Heart left ventricle (tissue), 16 donors: ENCODE measurements at regions not wholly inside any gene's neighbourhood (a gene's known extent, or its start where the extent isn't known, plus 50 kb on each side); places are given as distances from the start of the nearest gene placed in this dataset.

Source experiments
- ATAC-seq, 4 donors: fragments of 200-7000 bp; cut with Tn5 transposase; one replicate each; pipeline ENCODE4 v1.9.1; 2020 to 2022; ENCODE audit warnings: moderate library complexity in 4 of 4, mild to moderate bottlenecking in 3 of 4, moderate number of reproducible peaks in 1 of 4
- DNase-seq, 5 donors: peaks; one replicate each; pipeline ENCODE4 v3.0.0-alpha.2; 2020
- H3K27ac ChIP-seq, 12 donors: fragments of 200-600 bp; sonication (generic) in 4 of 12; one replicate each; pipeline versions ENCODE4 v1.5.0 to v1.8.0; 2016 to 2022; ENCODE audit warnings: mild to moderate bottlenecking in 2 of 12
- H3K27me3 ChIP-seq, 9 donors: fragments of 200-600 bp; sonication (generic) in 2 of 9; one replicate each; pipeline versions ENCODE4 v1.5.1 to v1.8.0; 2016 to 2022; ENCODE audit warnings: mild to moderate bottlenecking in 3 of 9
- H3K36me3 ChIP-seq, 9 donors: fragments of 200-600 bp; sonication (generic) in 2 of 9; one replicate each; pipeline versions ENCODE4 v1.5.0 to v1.8.0; 2018 to 2022; ENCODE audit warnings: mild to moderate bottlenecking in 2 of 9
- H3K4me1 ChIP-seq, 12 donors: fragments of 200-600 bp; sonication (generic) in 4 of 12; one replicate each; pipeline versions ENCODE4 v1.5.0 to v1.8.0; 2016 to 2022; ENCODE audit warnings: mild to moderate bottlenecking in 3 of 12
- H3K4me3 ChIP-seq, 12 donors: fragments of 200-600 bp; sonication (generic) in 4 of 12; one replicate each; pipeline versions ENCODE4 v1.5.0 to v1.8.0; 2017 to 2022; ENCODE audit warnings: mild to moderate bottlenecking in 9 of 12, moderate library complexity in 4 of 12
- H3K9me3 ChIP-seq, 12 donors: fragments of 200-600 bp; sonication (generic) in 4 of 12; one replicate each; pipeline versions ENCODE4 v1.5.0 to v1.8.0; 2016 to 2022; ENCODE audit warnings: mild to moderate bottlenecking in 1 of 12
- CTCF ChIP-seq, 12 donors: fragments of 200-600 bp; sonication (generic) in 4 of 12; IDR thresholded peaks; one replicate each; pipeline versions ENCODE4 v1.5.0 to v1.8.0; 2018 to 2022; ENCODE audit warnings: antibody characterized with exemption in 12 of 12, mild to moderate bottlenecking in 5 of 12
- POLR2A ChIP-seq, 2 donors: fragments of 450-650 bp; IDR thresholded peaks; one replicate each; pipeline ENCODE4 v1.6.1; 2017; ENCODE audit warnings: antibody characterized with exemption in 2 of 2, mild to moderate bottlenecking in 2 of 2, moderate library complexity in 2 of 2
- WGBS, 4 donors: extraction: QIAGEN DNeasy Blood & Tissue Kit in 2 of 4; methylation state at CpG; one replicate each; pipeline versions ENCODE4 v1.1.5 to v1.1.7; 2013 to 2018; 5-methylcytosine and 5-hydroxymethylcytosine counted together
- intact Hi-C, 10 donors: fragments of 100-400 bp; cut with DNase I; formaldehyde crosslinking; loops; one replicate each; pipeline versions ENCODE4 v1.11.1 to v1.14.2; 2022
- donor health status: ischemic (EF 13 %, LVEDD 7.1; RV severe dilation, severe dysfunction).
- donor health status: healthy with polysubstance abuse.
- donor health status: DM: no; HTN: yes; CAD: no.
- donor health status: DM: no; HTN: no; CAD: no.
- donor health status: ischemic (EF 25% LVEDD 6.9; RV normal size, moderate dysfunction).
- donor health status: ischemic (EF 25% LVEDD 5.7; RV mildly dilated, moderate dysfunction).
- donor health status: healthy.
- donor health status: DM: yes; HTN: yes; CAD: no.
- donor health status: ischemic (EF 35%, LVEDD 5.7; RV mildly dilated, moderate dysfunction).
- donor health status: nonischemic (EF 11% LVEDD 7.7; RV severe dilation, severe dysfunction).
- donor health status: DM: yes; HTN: yes; CAD: no.
- donor health status: PGD.
- donor health status: ischemic (EF 29% LVEDD 5.4; RV normal size, mild dysfunction).
- donor health status: nonischemic (EF 23%, LVEDD 6.1; RV moderate dilation, normal function).

DNA sequence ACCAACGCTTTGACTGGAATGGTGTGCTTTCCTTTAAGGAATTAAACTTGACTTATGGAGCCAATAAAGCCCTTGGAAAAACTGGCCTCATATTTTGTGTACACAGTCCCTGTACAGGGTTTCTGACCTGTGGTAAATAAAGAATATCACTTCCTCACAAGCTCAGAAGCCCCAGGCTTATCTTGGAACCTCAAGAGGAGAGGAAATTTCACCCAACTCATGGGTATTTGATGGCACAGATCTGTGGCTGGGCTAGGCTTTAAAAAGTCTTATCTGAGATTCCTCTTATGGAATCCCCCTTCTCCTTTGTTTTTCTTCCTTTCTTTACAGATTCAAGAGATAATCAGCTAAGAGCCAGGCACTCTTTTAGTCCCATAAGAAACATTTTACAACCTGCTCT, 89.3 kb upstream of the USP38 start:
- intact Hi-C loops = no loop called here
- H3K27ac ChIP-seq = no peak overlapping the region
- WGBS, 4 donors = 88 to 100% (median 91%) methylated on average over 1 of the region's 1 CpG

DNA sequence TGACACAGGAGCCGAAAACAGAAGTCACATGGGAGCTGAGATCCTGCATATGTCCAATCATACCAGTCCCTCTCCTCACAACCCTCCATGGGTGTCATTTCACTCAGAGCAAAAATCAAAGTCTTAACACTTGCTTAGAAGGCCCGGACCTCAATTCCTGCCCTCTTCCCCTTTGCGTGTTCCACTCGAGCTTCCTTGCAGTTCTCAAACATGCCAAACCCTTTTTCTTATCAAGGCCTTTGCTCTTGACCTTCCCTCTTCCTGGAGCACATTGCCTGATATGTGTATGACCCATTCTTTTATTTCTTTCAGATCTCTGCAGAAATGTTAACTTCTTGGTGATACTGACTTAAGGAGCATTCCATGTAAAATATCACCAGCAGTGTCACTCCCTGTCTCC, 87.0 kb upstream of the USP38 start:
- intact Hi-C loops = no loop called here
- no peak for TF ChIP-seq POLR2A (IDR thresholded peaks at IDR 0.05)
- TF ChIP-seq CTCF (IDR thresholded peaks at IDR 0.05) = no peak
- no peak overlapping the region for H3K27ac ChIP-seq
- no peaks in the 10 kb centered on the region for H3K27me3 ChIP-seq
- ATAC-seq = no peak
- no peak for DNase-seq
- H3K9me3 ChIP-seq = peaks cover 0 to 2% (median 0%) of the 10 kb centered on the region in 12 donors
- 27 to 56% (median 49%) methylated on average over 3 to 4 of the region's 4 CpGs for WGBS, 4 donors
- H3K4me3 ChIP-seq = no peak overlapping the region
- no peaks in the 10 kb centered on the region for H3K4me1 ChIP-seq
- no peaks in the 10 kb centered on the region for H3K36me3 ChIP-seq

More for the DNA sequence above, 89.3 kb upstream of the USP38 start:
- ATAC-seq (no peak), DNase-seq (no peak)
- Histone ChIP-seq H3K9me3 (no peaks in the 10 kb centered on the region), H3K4me3 (no peak overlapping the region), H3K36me3 (no peaks in the 10 kb centered on the region), H3K27me3 (no peaks in the 10 kb centered on the region), H3K4me1 (no peaks in the 10 kb centered on the region)
- TF ChIP-seq POLR2A (IDR thresholded peaks at IDR 0.05) (no peak), CTCF (IDR thresholded peaks at IDR 0.05) (no peak)

DNA sequence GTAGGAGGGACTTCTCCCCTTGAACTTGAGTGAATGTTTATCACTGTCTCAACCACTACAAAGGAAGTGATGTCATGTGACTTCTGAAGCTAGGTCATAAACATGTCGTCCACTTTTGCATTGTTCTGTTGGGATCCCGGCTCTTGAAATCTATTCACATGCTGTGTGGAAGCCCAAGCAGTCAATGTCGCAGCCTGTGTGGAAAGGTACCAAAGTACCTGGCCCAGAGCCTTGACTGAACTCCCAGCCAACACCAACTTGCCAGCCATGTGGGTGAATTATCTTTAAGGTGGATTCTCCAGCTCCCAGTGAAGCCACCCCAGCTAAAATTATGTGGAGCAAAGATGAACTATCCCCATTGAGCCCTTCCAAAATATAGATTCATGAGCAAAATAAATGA, 85.0 kb upstream of the USP38 start:
- no peak overlapping the region for H3K27ac ChIP-seq
- no peaks in the 10 kb centered on the region for H3K27me3 ChIP-seq
- WGBS, 4 donors = 36 to 49% (median 41%) methylated on average over 3 of the region's 3 CpGs

GRCh38 chr4:143109376-143109775, 75.3 kb upstream of the USP38 start:
- no peak overlapping the region for H3K27ac ChIP-seq
- DNase-seq (no peak), ATAC-seq (no peak)

More for the DNA sequence above, 85.0 kb upstream of the USP38 start:
- intact Hi-C loops = no loop called here
- Histone ChIP-seq H3K36me3 (no peaks in the 10 kb centered on the region), H3K4me1 (no peaks in the 10 kb centered on the region), H3K9me3 (peaks cover 0 to 2% (median 0%) of the 10 kb centered on the region in 12 donors), H3K4me3 (no peak overlapping the region)
- DNase-seq (peak in 1 of 5 donors; percentile 25), ATAC-seq (peak in 2 of 4 donors; percentile 36 to 37)
- TF ChIP-seq POLR2A (IDR thresholded peaks at IDR 0.05) = no peak
- TF ChIP-seq CTCF (IDR thresholded peaks at IDR 0.05) = no peak

More at GRCh38 chr4:143109376-143109775, 75.3 kb upstream of the USP38 start:
- no peak overlapping the region for H3K4me3 ChIP-seq
- TF ChIP-seq CTCF (IDR thresholded peaks at IDR 0.05) = no peak
- no peak for TF ChIP-seq POLR2A (IDR thresholded peaks at IDR 0.05)
- intact Hi-C loops = no loop called here
- no peaks in the 10 kb centered on the region for H3K27me3 ChIP-seq
- H3K9me3 ChIP-seq = peaks cover 0 to 4% (median 0%) of the 10 kb centered on the region in 12 donors
- no peaks in the 10 kb centered on the region for H3K4me1 ChIP-seq
- H3K36me3 ChIP-seq = no peaks in the 10 kb centered on the region
